ENCODE measurements at regions not wholly inside any gene's neighbourhood (a gene's known extent, or its start where the extent isn't known, plus 50 kb on each side); places are given as distances from the start of the nearest gene placed in this dataset.
A peak's percentile ranks its signal among the peaks of the same experiment; 100 is the strongest.

GRCh38 chr3:110767838-110768237 is 303.8 kb upstream of the NECTIN3 start:
- DNase-seq (ENCODE audit: low spot score in 2 of 2), result no peak
- no peak overlapping the region for H3K4me3 Mint-ChIP-seq
- ATAC-seq, result peak; percentile 55
- no peaks in the 10 kb centered on the region for H3K4me1 Mint-ChIP-seq
- peaks cover 3% of the 10 kb centered on the region for H3K9me3 Mint-ChIP-seq
- no peaks in the 10 kb centered on the region for H3K36me3 Mint-ChIP-seq
- no peak overlapping the region for H3K27ac Mint-ChIP-seq

DNA sequence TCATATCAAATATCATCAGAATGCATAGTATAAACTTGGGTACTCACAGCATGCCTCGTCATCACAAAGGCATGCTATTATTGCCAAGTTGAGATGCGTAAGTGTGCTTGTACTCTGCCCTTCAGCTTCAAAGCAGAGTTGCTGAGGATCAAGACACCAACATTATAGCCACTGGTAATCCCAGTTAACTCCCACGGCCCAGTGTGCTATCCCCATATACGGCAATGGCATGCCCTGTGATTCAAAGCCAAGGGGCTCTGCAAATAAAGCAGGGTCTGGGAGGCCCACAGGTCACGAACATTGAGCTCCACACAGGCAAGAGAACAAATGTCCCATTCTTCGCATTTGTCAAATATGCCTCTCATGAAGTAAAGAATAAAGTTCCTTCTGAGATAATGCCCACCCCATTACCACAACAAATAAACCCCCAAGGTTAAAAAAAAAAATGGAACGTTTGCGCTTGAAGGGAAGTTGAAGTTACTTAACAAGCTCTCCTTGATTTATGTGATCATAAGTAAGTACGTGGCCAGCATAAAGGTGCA is 298.1 kb upstream of the NECTIN3 start:
- DNase-seq (ENCODE audit: low spot score in 2 of 2), result no peak
- Mint-ChIP-seq H3K36me3 (no peaks in the 10 kb centered on the region), H3K4me1 (no peaks in the 10 kb centered on the region), H3K4me3 (no peak overlapping the region), H3K9me3 (no peaks in the 10 kb centered on the region), H3K27ac (no peak overlapping the region)
- no peak for ATAC-seq

DNA sequence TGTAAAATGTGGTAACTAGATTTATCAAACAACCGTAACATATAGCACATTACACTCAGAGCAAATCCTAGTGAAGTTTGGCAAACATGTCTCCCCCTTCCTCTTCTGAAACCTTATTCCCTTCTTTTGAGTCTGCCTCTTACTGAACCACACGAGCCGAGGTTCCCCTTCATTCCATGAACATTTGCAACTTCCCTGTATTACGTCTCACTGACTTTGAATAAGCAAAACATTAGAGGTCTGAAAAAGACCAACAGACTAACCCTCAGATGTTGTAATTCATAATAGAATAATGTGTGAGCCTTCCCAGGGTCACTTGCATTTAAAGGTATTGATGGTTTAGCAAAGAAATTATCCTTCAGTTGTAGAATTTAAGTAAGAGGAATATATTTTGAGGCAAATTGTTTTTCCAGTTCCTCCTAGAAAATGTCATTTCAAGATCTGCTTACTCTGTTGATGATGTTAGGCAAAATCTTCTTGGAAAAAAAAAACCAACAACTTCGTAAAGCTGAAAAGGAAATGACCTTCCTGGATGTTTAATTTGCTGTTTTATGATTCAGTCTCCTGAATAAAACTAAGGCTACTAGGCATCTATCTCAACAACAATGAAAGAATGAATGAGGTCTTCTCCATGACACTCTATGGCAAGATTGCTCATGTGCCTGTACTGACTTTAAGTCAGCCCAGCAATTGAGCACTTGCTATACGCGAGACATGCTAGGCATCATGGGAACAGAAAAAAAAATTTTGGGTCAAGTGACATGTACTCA is 296.9 kb upstream of the NECTIN3 start:
- ATAC-seq, result no peak
- DNase-seq (ENCODE audit: low spot score in 2 of 2), result no peak

DNA sequence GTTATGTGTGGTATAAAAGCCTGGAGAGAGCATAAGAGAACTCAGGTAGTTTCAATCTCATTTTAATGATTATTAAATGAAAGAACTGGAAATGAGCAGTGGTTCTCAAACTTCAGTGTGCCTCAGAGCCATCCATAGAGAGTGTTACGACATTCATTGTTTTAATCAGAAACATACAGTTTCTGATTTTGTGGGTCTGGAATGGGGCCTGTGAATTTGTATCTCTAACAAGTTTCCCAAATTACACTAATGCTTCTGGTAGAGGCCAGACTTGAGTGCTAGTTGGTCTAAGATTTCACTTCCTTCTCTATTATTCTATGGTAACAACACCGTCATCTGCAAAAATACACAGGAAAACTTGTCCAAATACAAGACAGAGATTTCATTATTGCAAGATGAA is 292.0 kb upstream of the NECTIN3 start:
- no peak for ATAC-seq
- H3K27ac Mint-ChIP-seq, result no peak overlapping the region
- no peaks in the 10 kb centered on the region for H3K4me1 Mint-ChIP-seq
- H3K4me3 Mint-ChIP-seq, result no peak overlapping the region
- DNase-seq (ENCODE audit: low spot score in 2 of 2), result no peak
- H3K36me3 Mint-ChIP-seq, result no peaks in the 10 kb centered on the region
- no peaks in the 10 kb centered on the region for H3K9me3 Mint-ChIP-seq

More for the DNA sequence above, 296.9 kb upstream of the NECTIN3 start:
- H3K27ac Mint-ChIP-seq, result no peak overlapping the region
- H3K4me1 Mint-ChIP-seq, result no peaks in the 10 kb centered on the region
- no peaks in the 10 kb centered on the region for H3K9me3 Mint-ChIP-seq
- no peak overlapping the region for H3K4me3 Mint-ChIP-seq
- no peaks in the 10 kb centered on the region for H3K36me3 Mint-ChIP-seq

- Mint-ChIP-seq H3K4me1 (no peaks in the 10 kb centered on the region), H3K36me3 (no peaks in the 10 kb centered on the region), H3K4me3 (no peak overlapping the region), H3K9me3 (no peaks in the 10 kb centered on the region), H3K27ac (no peak overlapping the region)
- DNase-seq (ENCODE audit: low spot score in 2 of 2) (no peak), ATAC-seq (no peak)
These were observed 288.1 kb upstream of the NECTIN3 start for GRCh38 chr3:110783541-110783940.

DNA sequence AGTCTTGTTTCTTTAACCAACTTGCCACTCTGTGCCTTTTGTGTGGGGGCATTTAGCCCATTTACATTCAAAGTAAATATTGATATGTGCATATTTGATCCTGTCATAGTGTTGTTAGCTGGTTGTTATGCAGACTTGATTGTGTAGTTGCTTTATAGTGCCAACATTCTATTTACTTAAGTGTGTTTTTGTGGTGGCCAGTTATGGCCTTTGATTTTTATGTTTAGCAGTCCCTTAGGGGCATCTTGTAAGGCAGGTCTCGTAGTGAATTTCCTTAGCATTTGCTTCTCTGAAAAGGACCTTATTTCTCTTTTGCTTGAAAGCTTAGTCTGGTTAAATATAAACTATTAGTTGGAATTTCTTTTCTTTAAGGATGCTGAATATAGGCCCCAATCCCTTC is 282.8 kb upstream of the NECTIN3 start:
- no peak for ATAC-seq
- no peaks in the 10 kb centered on the region for H3K9me3 Mint-ChIP-seq
- H3K27ac Mint-ChIP-seq, result no peak overlapping the region
- H3K4me1 Mint-ChIP-seq, result no peaks in the 10 kb centered on the region
- no peaks in the 10 kb centered on the region for H3K36me3 Mint-ChIP-seq
- H3K4me3 Mint-ChIP-seq, result no peak overlapping the region
- DNase-seq (ENCODE audit: low spot score in 2 of 2), result no peak

DNA sequence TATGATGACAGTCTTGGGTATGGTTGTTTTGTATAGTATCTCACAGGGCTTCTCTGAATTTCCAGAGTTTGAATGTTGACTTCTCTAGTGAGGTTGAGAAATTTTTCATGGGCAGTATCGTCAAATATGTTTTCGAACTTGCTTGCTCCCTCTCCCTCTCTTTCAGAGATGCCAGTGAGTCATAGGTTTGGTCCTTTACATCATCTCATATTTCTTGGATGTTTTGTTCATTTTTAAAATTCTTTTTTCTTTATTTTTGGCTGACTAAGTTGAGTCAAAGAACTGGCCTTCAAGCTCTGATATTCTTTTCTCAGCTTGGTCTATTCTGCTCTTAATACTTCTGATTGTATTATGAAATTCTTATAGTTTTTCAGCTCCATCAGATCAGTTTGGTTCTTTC is 282.3 kb upstream of the NECTIN3 start:
- Mint-ChIP-seq H3K9me3 (no peaks in the 10 kb centered on the region), H3K27ac (no peak overlapping the region), H3K36me3 (no peaks in the 10 kb centered on the region), H3K4me3 (no peak overlapping the region), H3K4me1 (no peaks in the 10 kb centered on the region)
- no peak for ATAC-seq
- DNase-seq (ENCODE audit: low spot score in 2 of 2), result no peak

DNA sequence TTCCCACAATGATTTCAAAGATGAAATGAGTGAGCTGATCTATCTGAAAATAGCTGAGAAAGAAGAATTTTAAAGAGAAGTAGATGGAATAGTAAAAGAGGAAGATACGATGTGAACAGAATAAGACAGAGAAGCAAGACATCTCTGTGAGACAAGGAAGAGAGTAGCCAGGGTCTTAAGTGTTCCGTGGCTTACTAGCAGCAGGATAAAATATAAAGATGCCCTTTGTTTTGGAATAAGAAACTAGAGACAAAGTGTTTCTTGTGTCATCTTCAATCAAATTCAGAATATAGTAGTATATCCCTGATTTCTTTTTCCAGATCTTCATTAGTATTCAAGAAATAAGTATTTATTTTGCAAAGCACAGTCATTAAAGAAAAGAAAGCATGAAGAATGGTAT is 281.0 kb upstream of the NECTIN3 start:
- DNase-seq (ENCODE audit: low spot score in 2 of 2) (no peak), ATAC-seq (no peak)
- no peaks in the 10 kb centered on the region for H3K9me3 Mint-ChIP-seq
- H3K36me3 Mint-ChIP-seq, result no peaks in the 10 kb centered on the region
- H3K27ac Mint-ChIP-seq, result no peak overlapping the region
- no peak overlapping the region for H3K4me3 Mint-ChIP-seq
- no peaks in the 10 kb centered on the region for H3K4me1 Mint-ChIP-seq

- Mint-ChIP-seq H3K36me3 (no peaks in the 10 kb centered on the region), H3K4me1 (no peaks in the 10 kb centered on the region), H3K27ac (no peak overlapping the region), H3K4me3 (no peak overlapping the region), H3K9me3 (no peaks in the 10 kb centered on the region)
- no peak for ATAC-seq
- no peak for DNase-seq (ENCODE audit: low spot score in 2 of 2)
These were observed 279.5 kb upstream of the NECTIN3 start for GRCh38 chr3:110791995-110792686.

DNA sequence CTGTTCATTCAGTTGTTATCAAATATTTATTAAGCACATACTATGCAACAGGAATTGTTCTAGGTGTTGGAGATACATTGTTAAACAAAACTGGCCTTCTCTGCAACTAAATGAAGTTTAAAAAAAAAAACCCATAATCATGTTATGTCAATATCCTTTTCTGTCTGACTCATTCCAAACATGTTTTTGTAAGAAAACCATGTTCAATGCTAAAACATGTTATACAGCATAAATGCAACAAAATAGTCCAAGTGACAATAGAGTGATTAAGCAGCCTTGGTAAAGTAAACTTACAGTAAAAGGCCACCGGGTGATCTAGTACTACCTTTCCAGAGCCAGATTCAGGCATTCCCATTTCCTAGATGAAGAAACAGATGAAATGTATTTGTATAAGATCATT is 278.0 kb upstream of the NECTIN3 start:
- Mint-ChIP-seq H3K4me1 (no peaks in the 10 kb centered on the region), H3K9me3 (no peaks in the 10 kb centered on the region), H3K36me3 (no peaks in the 10 kb centered on the region), H3K27ac (no peak overlapping the region), H3K4me3 (no peak overlapping the region)
- no peak for ATAC-seq
- no peak for DNase-seq (ENCODE audit: low spot score in 2 of 2)

DNA sequence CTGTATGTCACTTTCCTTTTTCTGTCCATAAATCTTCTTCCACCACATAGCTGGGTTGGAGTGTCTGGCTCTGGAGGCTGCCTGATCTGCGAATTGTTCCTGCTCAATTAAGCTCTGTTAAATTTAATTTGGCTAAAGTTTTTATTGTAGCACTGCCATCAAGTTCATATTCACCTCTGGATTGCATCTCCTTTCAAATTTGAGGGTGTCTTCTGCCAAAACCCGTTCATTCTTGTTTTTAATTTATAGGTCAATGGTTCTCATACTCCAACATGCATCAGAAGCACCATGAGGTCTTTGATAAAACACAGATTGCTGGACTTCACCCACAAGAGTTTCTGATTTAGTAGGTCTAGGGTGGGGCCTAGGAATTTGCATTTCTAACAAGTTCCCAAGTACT is 276.5 kb upstream of the NECTIN3 start:
- Mint-ChIP-seq H3K27ac (no peak overlapping the region), H3K36me3 (no peaks in the 10 kb centered on the region), H3K4me1 (no peaks in the 10 kb centered on the region), H3K9me3 (no peaks in the 10 kb centered on the region), H3K4me3 (no peak overlapping the region)
- peak; percentile 32 for ATAC-seq
- DNase-seq (ENCODE audit: low spot score in 2 of 2), result no peak

GRCh38 chr3:110799271-110799670 is 272.3 kb upstream of the NECTIN3 start:
- DNase-seq (ENCODE audit: low spot score in 2 of 2), result no peak

DNA sequence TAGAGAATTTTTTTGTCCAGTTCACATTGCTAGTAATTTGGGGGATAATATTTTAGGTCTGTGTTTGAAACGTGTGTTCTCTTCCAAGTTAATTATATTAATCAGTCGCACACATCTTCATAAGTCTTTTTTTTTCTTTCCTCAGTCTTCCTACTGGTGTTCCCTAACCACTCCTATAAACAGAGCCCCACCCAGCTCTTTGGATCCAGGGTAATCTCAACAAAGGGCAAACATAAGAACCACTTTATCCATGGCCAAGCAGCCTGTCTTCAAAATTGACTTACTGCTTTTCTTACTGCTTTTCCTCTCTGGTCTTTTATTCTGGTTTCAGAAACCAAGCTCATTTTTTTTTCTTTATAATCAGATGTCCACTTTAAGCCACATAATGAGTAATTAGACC is 266.8 kb upstream of the NECTIN3 start:
- no peaks in the 10 kb centered on the region for H3K36me3 Mint-ChIP-seq
- no peak overlapping the region for H3K4me3 Mint-ChIP-seq
- no peaks in the 10 kb centered on the region for H3K9me3 Mint-ChIP-seq
- ATAC-seq (no peak), DNase-seq (ENCODE audit: low spot score in 2 of 2) (no peak)
- H3K27ac Mint-ChIP-seq, result no peak overlapping the region
- H3K4me1 Mint-ChIP-seq, result peaks cover 7% of the 10 kb centered on the region

More at GRCh38 chr3:110799271-110799670, 272.3 kb upstream of the NECTIN3 start:
- Mint-ChIP-seq H3K4me1 (no peaks in the 10 kb centered on the region), H3K27ac (no peak overlapping the region), H3K36me3 (no peaks in the 10 kb centered on the region), H3K4me3 (no peak overlapping the region), H3K9me3 (no peaks in the 10 kb centered on the region)
- ATAC-seq, result no peak

GRCh38 chr3:110806924-110807323 is 264.7 kb upstream of the NECTIN3 start:
- no peak overlapping the region for H3K27ac Mint-ChIP-seq
- ATAC-seq (no peak), DNase-seq (ENCODE audit: low spot score in 2 of 2) (no peak)
- H3K4me3 Mint-ChIP-seq, result no peak overlapping the region
- H3K4me1 Mint-ChIP-seq, result peaks cover 7% of the 10 kb centered on the region
- H3K36me3 Mint-ChIP-seq, result no peaks in the 10 kb centered on the region
- H3K9me3 Mint-ChIP-seq, result no peaks in the 10 kb centered on the region

GRCh38 chr3:110808630-110809029 is 263.0 kb upstream of the NECTIN3 start:
- no peaks in the 10 kb centered on the region for H3K9me3 Mint-ChIP-seq

DNA sequence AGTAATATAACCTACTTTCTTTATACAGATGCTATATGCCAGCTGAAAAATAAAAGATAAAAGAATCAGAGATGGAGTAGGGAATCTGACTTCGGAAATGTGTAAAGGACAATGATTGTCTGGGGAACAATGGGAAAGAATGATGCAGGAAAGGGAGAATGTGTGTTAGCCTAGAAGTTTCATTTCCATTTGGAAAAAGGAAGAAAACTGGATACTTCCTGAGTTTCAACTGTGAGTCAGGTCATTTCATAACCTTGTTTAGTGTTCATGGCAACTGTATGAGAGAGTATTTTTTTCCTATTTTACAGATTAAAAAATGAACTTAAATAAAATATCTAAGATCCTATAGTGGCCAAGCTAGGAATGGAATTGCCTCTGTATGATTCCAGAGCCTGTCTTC is 261.3 kb upstream of the NECTIN3 start:
- H3K27ac Mint-ChIP-seq, result no peak overlapping the region
- H3K9me3 Mint-ChIP-seq, result no peaks in the 10 kb centered on the region
- peaks cover 25% of the 10 kb centered on the region for H3K4me1 Mint-ChIP-seq
- H3K4me3 Mint-ChIP-seq, result no peak overlapping the region
- DNase-seq (ENCODE audit: low spot score in 2 of 2), result no peak
- peaks cover 7% of the 10 kb centered on the region for H3K36me3 Mint-ChIP-seq
- ATAC-seq, result no peak

More at GRCh38 chr3:110808630-110809029, 263.0 kb upstream of the NECTIN3 start:
- Mint-ChIP-seq H3K4me1 (peaks cover 11% of the 10 kb centered on the region), H3K27ac (no peak overlapping the region), H3K4me3 (no peak overlapping the region), H3K36me3 (no peaks in the 10 kb centered on the region)
- no peak for DNase-seq (ENCODE audit: low spot score in 2 of 2)
- ATAC-seq, result no peak
